SW480 (cell line): ENCODE measurements at regions not wholly inside any gene's neighbourhood (a gene's known extent, or its start where the extent isn't known, plus 50 kb on each side); places are given as distances from the start of the nearest gene placed in this dataset.
A peak's percentile ranks its signal among the peaks of the same experiment; 100 is the strongest.

Experiments used
- DNase-seq: peaks from one replicate; pipeline ENCODE4 v3.0.0-alpha.2; 2016; ENCODE audit warnings: low spot score

- no peak for DNase-seq
These were observed 275.2 kb upstream of the IRX1 start for GRCh38 chr5:3320317-3320875.

GRCh38 chr5:3317051-3317795, 278.4 kb upstream of the IRX1 start:
- peak; percentile 53 for DNase-seq

- no peak for DNase-seq
These were observed 282.1 kb upstream of the IRX1 start for GRCh38 chr5:3313569-3313968.

- no peak for DNase-seq
These were observed 283.3 kb upstream of the IRX1 start for GRCh38 chr5:3312299-3312698.

GRCh38 chr5:3311433-3311832, 284.2 kb upstream of the IRX1 start:
- peak; percentile 97 for DNase-seq

- peak; percentile 100 for DNase-seq
These were observed 284.9 kb upstream of the IRX1 start for GRCh38 chr5:3310541-3311261.

GRCh38 chr5:3309538-3309937, 286.1 kb upstream of the IRX1 start:
- DNase-seq: peak; percentile 97

GRCh38 chr5:3307982-3308621, 287.5 kb upstream of the IRX1 start:
- no peak for DNase-seq

- DNase-seq: no peak
These were observed 290.2 kb upstream of the IRX1 start for GRCh38 chr5:3305432-3305831.

- DNase-seq: no peak
These were observed 291.3 kb upstream of the IRX1 start for GRCh38 chr5:3304346-3304745.

GRCh38 chr5:3303777-3304176, 291.9 kb upstream of the IRX1 start:
- no peak for DNase-seq

- no peak for DNase-seq
These were observed 293.4 kb upstream of the IRX1 start for GRCh38 chr5:3302228-3302627.

GRCh38 chr5:3301306-3301705, 294.3 kb upstream of the IRX1 start:
- no peak for DNase-seq

GRCh38 chr5:3300726-3301125, 294.9 kb upstream of the IRX1 start:
- no peak for DNase-seq

- DNase-seq: no peak
These were observed 296.2 kb upstream of the IRX1 start for GRCh38 chr5:3299441-3299840.

- no peak for DNase-seq
These were observed 297.8 kb upstream of the IRX1 start for GRCh38 chr5:3297853-3298252.

- DNase-seq: no peak
These were observed 307.3 kb upstream of the IRX1 start for GRCh38 chr5:3288325-3288724.

- no peak for DNase-seq
These were observed 308.1 kb upstream of the IRX1 start for GRCh38 chr5:3287516-3287915.

- DNase-seq: no peak
These were observed 310.0 kb upstream of the IRX1 start for GRCh38 chr5:3285621-3286020.

GRCh38 chr5:3284506-3284905, 311.1 kb upstream of the IRX1 start:
- DNase-seq: no peak

- DNase-seq: no peak
These were observed 312.8 kb upstream of the IRX1 start for GRCh38 chr5:3282841-3283240.

- no peak for DNase-seq
These were observed 314.3 kb upstream of the IRX1 start for GRCh38 chr5:3281366-3281765.

- DNase-seq: no peak
These were observed 317.0 kb upstream of the IRX1 start for GRCh38 chr5:3278643-3279042.
